ENCODE measurements at regions not wholly inside any gene's neighbourhood (a gene's known extent, or its start where the extent isn't known, plus 50 kb on each side); places are given as distances from the start of the nearest gene placed in this dataset.

GRCh38 chr21:43354026-43354420 lies 72.9 kb downstream of the SIK1 start:
- Histone ChIP-seq H3K27me3 (no peaks in the 10 kb centered on the region), H3K9me3 (no peaks in the 10 kb centered on the region), H3K36me3 (no peaks in the 10 kb centered on the region), H3K4me3 (no peak overlapping the region), H3K27ac (no peak overlapping the region), H3K4me1 (no peaks in the 10 kb centered on the region)
- DNase-seq (no peak), ATAC-seq (no peak)
- WGBS (ENCODE audit: insufficient coverage, low coverage, low lambda C conversion rate, missing lambda C conversion rate): no CpG with 5 or more reads among the region's 14 CpGs
- intact Hi-C loops (cut with DNase I): no loop called here
- TF ChIP-seq CTCF (IDR thresholded peaks at IDR 0.05) (no peak), POLR2A (IDR thresholded peaks at IDR 0.05) (no peak)

GRCh38 chr21:43353282-43354025 lies 73.5 kb downstream of the SIK1 start:
- no peaks in the 10 kb centered on the region for H3K27me3 ChIP-seq
- TF ChIP-seq CTCF (IDR thresholded peaks at IDR 0.05): no peak
- H3K9me3 ChIP-seq: no peaks in the 10 kb centered on the region
- H3K4me1 ChIP-seq: no peaks in the 10 kb centered on the region
- no peak overlapping the region for H3K4me3 ChIP-seq
- no peaks in the 10 kb centered on the region for H3K36me3 ChIP-seq
- intact Hi-C loops (cut with DNase I): no loop called here
- WGBS (ENCODE audit: insufficient coverage, low coverage, low lambda C conversion rate, missing lambda C conversion rate): 88% methylated on average over 6 of the region's 28 CpGs
- no peak for DNase-seq
- no peak overlapping the region for H3K27ac ChIP-seq
- ATAC-seq: no peak

GRCh38 chr21:43352568-43353281 lies 74.2 kb downstream of the SIK1 start:
- Histone ChIP-seq H3K9me3 (no peaks in the 10 kb centered on the region), H3K4me1 (no peaks in the 10 kb centered on the region), H3K27me3 (no peaks in the 10 kb centered on the region), H3K4me3 (no peak overlapping the region), H3K27ac (no peak overlapping the region), H3K36me3 (no peaks in the 10 kb centered on the region)
- intact Hi-C loops (cut with DNase I): no loop called here
- ATAC-seq (peak in 2 of 4 donors; percentile 16 to 41), DNase-seq (no peak)
- WGBS (ENCODE audit: insufficient coverage, low coverage, low lambda C conversion rate, missing lambda C conversion rate): 88% methylated on average over 11 of the region's 16 CpGs
- TF ChIP-seq CTCF (IDR thresholded peaks at IDR 0.05) (no peak), POLR2A (IDR thresholded peaks at IDR 0.05) (no peak)

- DNase-seq: no peak
- Histone ChIP-seq H3K27ac (no peak overlapping the region), H3K9me3 (no peaks in the 10 kb centered on the region), H3K36me3 (no peaks in the 10 kb centered on the region), H3K27me3 (no peaks in the 10 kb centered on the region), H3K4me1 (no peaks in the 10 kb centered on the region), H3K4me3 (no peak overlapping the region)
- intact Hi-C loops (cut with DNase I): no loop called here
- no peak for TF ChIP-seq POLR2A (IDR thresholded peaks at IDR 0.05)
- no peak for TF ChIP-seq CTCF (IDR thresholded peaks at IDR 0.05)
- no peak for ATAC-seq
- 89% methylated on average over 8 of the region's 8 CpGs for WGBS (ENCODE audit: insufficient coverage, low coverage, low lambda C conversion rate, missing lambda C conversion rate)
These were observed 74.8 kb downstream of the SIK1 start for GRCh38 chr21:43352154-43352537.
